Heart right ventricle (tissue), 16 donors: ENCODE measurements at regions not wholly inside any gene's neighbourhood (a gene's known extent, or its start where the extent isn't known, plus 50 kb on each side); places are given as distances from the start of the nearest gene placed in this dataset.

Source experiments
- ATAC-seq, 8 donors: fragments of 200-7000 bp; cut with Tn5 transposase; one replicate each; pipeline ENCODE4 v1.9.1; 2020; ENCODE audit warnings: mild to moderate bottlenecking in 8 of 8, moderate library complexity in 8 of 8, moderate number of reproducible peaks in 1 of 8
- DNase-seq, 2 donors: peaks; one replicate each; pipeline ENCODE4 v3.0.0-alpha.2; 2020
- H3K27ac ChIP-seq, 10 donors: fragments of 200-600 bp; sonication (generic) in 2 of 10; one replicate each; pipeline versions ENCODE4 v1.5.0 to v1.8.0; 2020 to 2022; ENCODE audit warnings: mild to moderate bottlenecking in 3 of 10
- H3K27me3 ChIP-seq, 7 donors: fragments of 200-600 bp; one replicate each; pipeline ENCODE4 v1.8.0; 2021 to 2022; ENCODE audit warnings: mild to moderate bottlenecking in 2 of 7
- H3K36me3 ChIP-seq, 9 donors: fragments of 200-600 bp; sonication (generic) in 1 of 9; one replicate each; pipeline versions ENCODE4 v1.5.0 to v1.8.0; 2020 to 2022; ENCODE audit warnings: mild to moderate bottlenecking in 2 of 9
- H3K4me1 ChIP-seq, 9 donors: fragments of 200-600 bp; sonication (generic) in 1 of 9; one replicate each; pipeline versions ENCODE4 v1.5.0 to v1.8.0; 2020 to 2022; ENCODE audit warnings: mild to moderate bottlenecking in 4 of 9
- H3K4me3 ChIP-seq, 10 donors: fragments of 200-600 bp; sonication (generic) in 2 of 10; one replicate each; pipeline versions ENCODE4 v1.5.0 to v1.8.0; 2020 to 2022; ENCODE audit warnings: mild to moderate bottlenecking in 7 of 10, moderate library complexity in 2 of 10
- H3K9me3 ChIP-seq, 11 donors: fragments of 200-600 bp in 10 of 11; sonication (generic) in 2 of 11; one replicate each; pipeline versions ENCODE4 v1.5.0 to v1.8.0; 2013 to 2022; ENCODE audit warnings: mild to moderate bottlenecking in 2 of 11, control low read depth in 1 of 11, moderate library complexity in 1 of 11
- WGBS, 2 donors: extraction: QIAGEN DNeasy Blood & Tissue Kit; methylation state at CpG; one replicate each; pipeline ENCODE4 v1.1.7; 2013; ENCODE audit warnings: inconsistent platforms in 1 of 2; 5-methylcytosine and 5-hydroxymethylcytosine counted together
- intact Hi-C, 10 donors: fragments of 100-400 bp; cut with DNase I; formaldehyde crosslinking; loops; one replicate each; pipeline versions ENCODE4 v1.11.1 to v1.14.2; 2022
- TF ChIP-seq, protein P1 (sequence below), 9 donors: fragments of 200-600 bp; sonication (generic) in 2 of 9; IDR thresholded peaks; one replicate each; pipeline versions ENCODE4 v1.5.0 to v1.8.0; 2021 to 2022; ENCODE audit warnings: antibody characterized with exemption in 9 of 9, mild to moderate bottlenecking in 5 of 9, moderate library complexity in 1 of 9
- donor health status: Arrhythmogenic right ventricular cardiomyopathy.
- donor health status: ischemic (EF 13 %, LVEDD 7.1; RV severe dilation, severe dysfunction).
- donor health status: healthy with polysubstance abuse.
- donor health status: DM: no; HTN: yes; CAD: no.
- donor health status: DM: no; HTN: no; CAD: no.
- donor health status: ischemic (EF 25% LVEDD 6.9; RV normal size, moderate dysfunction).
- donor health status: ischemic (EF 25% LVEDD 5.7; RV mildly dilated, moderate dysfunction).
- donor health status: healthy.
- donor health status: DM: yes; HTN: yes; CAD: no.
- donor health status: Ischemic cardiomyopathy.
- donor health status: ischemic (EF 35%, LVEDD 5.7; RV mildly dilated, moderate dysfunction).
- donor health status: nonischemic (EF 11% LVEDD 7.7; RV severe dilation, severe dysfunction).
- donor health status: DM: yes; HTN: yes; CAD: no.
- donor health status: PGD.
- donor health status: ischemic (EF 29% LVEDD 5.4; RV normal size, mild dysfunction).
- donor health status: nonischemic (EF 23%, LVEDD 6.1; RV moderate dilation, normal function).

DNA sequence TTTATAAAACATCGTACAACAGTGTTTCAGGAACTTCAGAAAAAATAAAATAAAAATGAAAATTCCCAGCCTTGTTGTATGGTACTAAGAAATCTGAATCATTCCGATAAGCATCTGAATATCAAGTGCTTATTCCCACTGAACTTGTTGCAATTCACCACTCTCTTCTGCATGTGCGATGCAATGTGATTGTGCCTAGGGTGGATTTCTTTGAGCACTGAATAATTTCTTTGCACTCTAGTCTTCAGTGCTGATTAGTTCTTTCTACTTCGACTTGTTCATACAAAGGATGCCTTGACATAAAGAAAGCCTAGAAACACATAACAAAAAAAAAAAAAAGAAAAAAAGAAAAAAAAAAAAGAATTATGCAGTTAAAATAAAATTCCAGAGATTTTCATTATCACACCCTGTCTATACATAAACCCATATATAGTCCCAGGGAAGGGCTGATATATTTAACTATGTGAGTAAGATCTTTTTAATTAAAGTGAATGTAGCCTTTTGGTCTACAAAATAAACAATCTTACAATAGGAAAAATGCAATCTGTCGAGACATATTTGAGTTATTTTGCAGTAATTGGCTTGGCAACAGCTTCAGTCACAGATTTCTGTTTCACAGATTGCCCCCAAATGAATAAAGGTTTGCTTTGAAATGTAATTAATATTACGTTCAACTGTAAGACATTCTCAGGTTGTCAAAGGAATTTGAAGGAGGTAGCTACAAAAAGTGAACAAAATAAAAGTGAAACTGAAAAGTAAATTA, 1118.9 kb upstream of the CELF2 start:
- TF ChIP-seq, protein P1, sequence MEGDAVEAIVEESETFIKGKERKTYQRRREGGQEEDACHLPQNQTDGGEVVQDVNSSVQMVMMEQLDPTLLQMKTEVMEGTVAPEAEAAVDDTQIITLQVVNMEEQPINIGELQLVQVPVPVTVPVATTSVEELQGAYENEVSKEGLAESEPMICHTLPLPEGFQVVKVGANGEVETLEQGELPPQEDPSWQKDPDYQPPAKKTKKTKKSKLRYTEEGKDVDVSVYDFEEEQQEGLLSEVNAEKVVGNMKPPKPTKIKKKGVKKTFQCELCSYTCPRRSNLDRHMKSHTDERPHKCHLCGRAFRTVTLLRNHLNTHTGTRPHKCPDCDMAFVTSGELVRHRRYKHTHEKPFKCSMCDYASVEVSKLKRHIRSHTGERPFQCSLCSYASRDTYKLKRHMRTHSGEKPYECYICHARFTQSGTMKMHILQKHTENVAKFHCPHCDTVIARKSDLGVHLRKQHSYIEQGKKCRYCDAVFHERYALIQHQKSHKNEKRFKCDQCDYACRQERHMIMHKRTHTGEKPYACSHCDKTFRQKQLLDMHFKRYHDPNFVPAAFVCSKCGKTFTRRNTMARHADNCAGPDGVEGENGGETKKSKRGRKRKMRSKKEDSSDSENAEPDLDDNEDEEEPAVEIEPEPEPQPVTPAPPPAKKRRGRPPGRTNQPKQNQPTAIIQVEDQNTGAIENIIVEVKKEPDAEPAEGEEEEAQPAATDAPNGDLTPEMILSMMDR (IDR thresholded peaks at IDR 0.05), result no peak
- intact Hi-C loops, result no loop called here
- Histone ChIP-seq H3K4me1 (no peaks in the 10 kb centered on the region), H3K9me3 (no peaks in the 10 kb centered on the region), H3K4me3 (no peak overlapping the region), H3K27me3 (no peaks in the 10 kb centered on the region), H3K36me3 (no peaks in the 10 kb centered on the region), H3K27ac (no peak overlapping the region)
- no peak for ATAC-seq
- 77% methylated on average over 6 of the region's 6 CpGs for WGBS, 2 donors
- no peak for DNase-seq

DNA sequence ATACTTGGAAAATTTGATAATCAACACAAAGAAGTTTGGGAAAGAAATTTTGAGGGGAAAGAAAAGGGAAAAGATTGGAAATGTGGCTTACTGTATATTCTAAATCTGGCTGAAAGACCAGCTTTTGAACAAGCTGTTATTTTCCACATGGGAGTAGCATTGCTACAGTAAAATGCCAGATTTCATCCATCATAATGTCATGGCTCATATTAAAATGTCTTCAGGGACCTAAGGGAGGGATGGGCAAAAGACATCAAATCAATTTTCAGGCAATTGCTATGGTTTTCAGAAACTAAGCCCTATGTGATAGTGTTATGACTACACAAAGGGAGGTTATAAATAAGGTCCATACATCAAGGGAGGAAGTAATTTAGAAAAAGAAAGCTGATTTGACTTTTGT, 1116.9 kb upstream of the CELF2 start:
- Histone ChIP-seq H3K27ac (no peak overlapping the region), H3K9me3 (peaks cover 0 to 7% (median 0%) of the 10 kb centered on the region in 11 donors), H3K27me3 (no peaks in the 10 kb centered on the region), H3K4me1 (no peaks in the 10 kb centered on the region), H3K36me3 (no peaks in the 10 kb centered on the region), H3K4me3 (no peak overlapping the region)
- DNase-seq (no peak), ATAC-seq (no peak)
- intact Hi-C loops, result no loop called here
- TF ChIP-seq, protein P1 (IDR thresholded peaks at IDR 0.05), result no peak

DNA sequence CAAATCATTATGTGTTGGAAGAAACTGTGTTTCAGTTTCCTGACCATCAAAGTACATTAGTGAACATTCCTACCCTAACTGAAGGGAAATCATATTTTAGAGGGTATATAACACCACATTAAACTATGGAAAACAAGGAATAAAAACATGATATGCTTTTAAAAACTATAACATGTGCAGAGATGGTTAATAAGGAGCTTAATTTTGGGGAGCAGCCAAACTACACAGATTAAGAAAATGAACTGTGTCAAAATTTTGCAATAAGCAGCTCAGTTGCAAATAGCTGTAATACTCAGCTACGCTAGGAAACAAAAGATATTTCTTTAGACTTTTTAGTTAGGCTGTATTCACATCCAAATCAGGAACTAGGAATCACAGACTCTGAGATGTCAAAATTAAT, 1115.7 kb upstream of the CELF2 start:
- intact Hi-C loops, result no loop called here
- Histone ChIP-seq H3K9me3 (peaks cover 0 to 17% (median 0%) of the 10 kb centered on the region in 11 donors), H3K36me3 (no peaks in the 10 kb centered on the region), H3K27me3 (no peaks in the 10 kb centered on the region), H3K4me1 (no peaks in the 10 kb centered on the region), H3K4me3 (no peak overlapping the region), H3K27ac (no peak overlapping the region)
- WGBS, 2 donors, result 30 to 31% methylated on average over 1 of the region's 1 CpG
- TF ChIP-seq, protein P1 (IDR thresholded peaks at IDR 0.05), result no peak
- DNase-seq (no peak), ATAC-seq (no peak)

DNA sequence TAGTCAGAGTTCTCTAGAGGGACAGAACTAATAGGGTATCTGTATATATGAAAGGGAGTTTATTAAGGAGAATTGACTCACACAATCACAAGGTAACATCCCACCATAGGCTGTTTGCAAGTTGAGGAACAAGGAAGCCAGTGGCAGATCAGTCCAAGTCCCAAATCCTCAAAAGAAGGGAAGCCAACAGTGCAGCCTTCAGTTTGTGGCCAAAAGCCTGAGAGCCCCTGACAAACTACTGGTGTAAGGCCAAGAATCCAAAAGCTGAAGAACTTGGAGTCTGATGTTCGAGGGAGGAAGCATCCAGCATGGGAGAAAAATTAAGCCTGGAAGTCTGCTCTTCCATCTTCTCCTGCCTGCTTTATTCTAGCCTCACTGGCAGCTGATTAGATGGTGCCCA, 1107.2 kb upstream of the CELF2 start:
- H3K27me3 ChIP-seq, result no peaks in the 10 kb centered on the region
- H3K27ac ChIP-seq, result no peak overlapping the region
- no peaks in the 10 kb centered on the region for H3K36me3 ChIP-seq
- no peak overlapping the region for H3K4me3 ChIP-seq
- no peaks in the 10 kb centered on the region for H3K4me1 ChIP-seq
- 42 to 67% methylated on average over 1 of the region's 1 CpG for WGBS, 2 donors
- TF ChIP-seq, protein P1 (IDR thresholded peaks at IDR 0.05), result no peak
- intact Hi-C loops, result no loop called here
- ATAC-seq, result no peak
- DNase-seq, result no peak
- H3K9me3 ChIP-seq, result peaks cover 0 to 22% (median 4%) of the 10 kb centered on the region in 11 donors
